NCI-H82 (cell line): ENCODE measurements at regions not wholly inside any gene's neighbourhood (a gene's known extent, or its start where the extent isn't known, plus 50 kb on each side); places are given as distances from the start of the nearest gene placed in this dataset.

Experiments used
- DNase-seq: peaks from one replicate; lab custom pipeline; 2025; lab: John Stamatoyannopoulos, UW

DNA sequence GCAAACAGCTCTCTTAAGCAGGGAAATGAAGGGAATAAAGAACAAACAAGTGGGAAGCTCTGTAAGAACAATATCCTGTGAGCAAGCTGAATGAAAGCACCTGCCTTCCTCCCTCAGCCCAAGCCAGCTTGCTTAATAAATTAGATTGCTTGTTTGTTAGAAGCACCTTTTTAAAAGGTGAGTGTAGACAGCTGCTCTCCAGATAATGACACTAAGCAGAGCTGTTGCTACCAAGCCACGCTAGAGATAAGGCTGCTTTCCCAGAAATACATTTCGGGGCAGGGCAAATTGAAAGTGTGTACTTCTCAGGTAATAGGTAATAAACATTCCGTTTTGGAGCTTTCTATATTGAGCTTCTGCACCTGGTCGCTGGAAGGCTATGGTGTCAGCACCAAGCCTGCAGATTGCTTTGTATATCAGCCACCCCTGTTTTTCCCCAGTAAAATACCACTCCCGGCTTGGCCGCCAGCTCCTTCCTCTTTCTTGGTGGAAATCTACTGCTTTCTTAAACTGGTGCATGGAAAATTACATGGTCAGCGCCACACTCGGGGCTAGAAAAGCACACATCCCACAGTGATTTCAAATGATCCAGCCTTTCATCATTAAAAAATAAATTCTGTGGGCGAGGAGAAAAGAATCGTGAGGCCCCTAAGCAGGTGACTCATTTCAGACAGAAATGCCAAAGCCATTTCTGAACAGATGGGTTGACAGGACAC, 151.3 kb downstream of the ETS2 start:
- no peak for DNase-seq

GRCh38 chr21:38956521-38956855, 150.8 kb downstream of the ETS2 start:
- no peak for DNase-seq

GRCh38 chr21:38956007-38956406, 150.3 kb downstream of the ETS2 start:
- no peak for DNase-seq

DNA sequence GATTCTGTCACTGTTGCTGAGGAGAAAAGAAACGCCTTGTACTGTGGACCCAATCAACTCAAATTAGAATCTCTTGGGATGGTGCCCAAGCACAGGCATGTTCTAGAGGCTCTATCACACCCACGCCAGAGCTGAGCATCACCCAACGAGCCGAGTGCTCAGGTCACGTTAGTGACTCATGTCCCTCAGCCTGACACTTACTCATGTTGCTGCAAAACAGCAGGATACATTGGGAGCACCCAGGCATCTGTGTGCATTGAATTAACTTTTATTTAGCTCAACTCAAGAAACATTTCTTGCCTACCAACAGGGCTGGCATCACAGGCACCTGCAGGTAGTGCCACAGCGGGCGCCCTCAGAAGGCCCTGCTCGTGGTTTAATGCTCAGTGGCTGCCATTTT, 149.8 kb downstream of the ETS2 start:
- DNase-seq, result no peak

DNA sequence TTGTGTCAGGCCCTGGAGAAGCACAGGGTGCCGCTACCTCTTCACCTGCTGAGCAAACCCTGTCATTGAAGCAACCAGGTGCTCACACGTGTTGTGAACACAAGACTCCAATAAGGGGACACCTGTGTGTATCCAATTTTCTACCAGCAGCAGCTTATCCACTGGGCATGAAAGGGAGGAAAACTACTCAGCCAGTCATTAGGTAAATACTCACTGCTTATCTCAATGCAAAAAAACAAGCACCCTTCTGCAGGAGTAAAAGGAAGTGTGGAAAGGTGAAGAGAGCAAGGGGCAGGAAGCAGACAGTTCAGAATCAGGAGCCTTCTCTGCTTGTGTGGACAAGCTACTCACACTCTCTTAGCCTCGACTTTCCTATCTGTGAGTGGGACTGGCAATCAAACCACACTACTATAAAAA, 148.9 kb downstream of the ETS2 start:
- no peak for DNase-seq

- no peak for DNase-seq
Observed at GRCh38 chr21:38953516-38953915, 147.8 kb downstream of the ETS2 start.

DNA sequence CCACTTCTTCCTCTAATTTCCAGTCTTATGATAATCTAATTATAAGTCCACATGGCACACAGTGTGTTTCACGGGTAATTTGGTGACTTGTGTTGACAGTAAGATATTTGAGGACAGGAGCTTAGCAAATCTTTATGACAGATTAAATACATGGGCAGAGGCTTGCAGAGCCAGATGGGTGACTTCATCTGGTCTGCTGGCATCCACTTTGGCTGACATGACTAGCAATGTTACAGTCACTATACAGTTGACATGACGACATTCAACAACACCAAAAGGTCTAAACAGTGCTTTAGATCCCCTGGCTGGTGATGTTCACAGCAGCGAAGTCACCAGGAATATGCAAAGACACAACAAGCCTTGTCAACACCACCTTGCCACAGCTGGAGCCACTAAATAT, 147.2 kb downstream of the ETS2 start:
- DNase-seq, result peak; percentile 24

DNA sequence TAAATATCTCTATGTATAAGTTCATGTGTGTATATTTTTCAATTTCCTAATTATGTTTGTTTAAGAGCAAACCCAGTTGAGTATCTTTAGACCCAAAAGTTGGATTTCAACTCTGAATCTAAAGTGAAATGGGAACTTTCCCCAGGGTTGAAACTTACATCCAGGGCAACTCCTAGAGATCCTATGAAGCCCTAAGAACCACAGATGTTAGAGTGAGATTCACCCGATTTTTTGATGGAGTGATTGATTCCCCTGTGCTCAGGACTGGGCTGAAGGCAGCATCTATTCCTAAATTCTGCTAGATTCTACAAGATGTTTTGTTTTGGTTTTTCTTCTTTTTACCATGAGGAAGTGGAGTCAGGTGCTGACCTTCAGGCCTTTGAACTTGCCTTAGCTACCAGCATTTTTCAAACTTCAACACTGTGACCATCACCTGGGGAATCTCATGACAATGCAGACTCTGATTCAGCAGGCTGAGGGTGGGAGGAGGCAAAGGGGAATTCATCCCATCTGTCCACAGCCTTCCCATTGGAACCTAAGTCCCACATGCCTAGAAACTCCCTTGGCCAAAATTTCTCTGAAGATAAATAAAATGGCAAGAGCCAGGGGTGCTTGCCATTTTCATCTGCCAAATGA, 145.5 kb downstream of the ETS2 start:
- no peak for DNase-seq

DNA sequence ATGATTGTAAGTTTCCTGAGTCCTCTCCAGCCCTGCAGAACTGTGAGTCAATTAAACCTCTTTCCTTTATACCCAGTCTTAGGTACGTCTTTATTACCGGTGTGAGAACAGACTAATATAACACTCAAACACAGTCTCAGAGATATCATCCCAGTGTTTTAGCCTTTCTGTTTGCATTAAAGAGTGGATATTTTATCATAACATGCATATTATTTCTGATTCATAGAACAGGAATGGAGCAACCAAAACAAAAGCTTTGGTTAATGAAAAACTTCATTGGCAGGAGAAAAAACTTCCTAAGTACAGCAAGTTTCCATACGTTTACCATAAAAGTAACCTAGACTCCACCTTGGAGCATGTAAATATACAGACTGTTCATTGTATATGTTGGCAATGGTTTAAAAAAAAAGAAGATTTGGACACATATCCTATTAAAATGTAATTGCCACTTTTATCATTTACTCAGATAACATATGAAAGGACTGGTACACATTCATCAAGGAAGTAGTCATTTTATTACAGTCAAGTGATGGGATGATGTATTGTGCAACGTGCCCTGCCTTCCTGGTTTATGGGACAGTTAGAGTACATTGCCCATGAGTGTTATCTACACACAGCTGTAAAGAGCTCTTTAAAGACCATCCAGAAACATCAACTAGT, 144.8 kb downstream of the ETS2 start:
- DNase-seq, result no peak

GRCh38 chr21:38949070-38949380, 143.3 kb downstream of the ETS2 start:
- DNase-seq, result no peak

DNA sequence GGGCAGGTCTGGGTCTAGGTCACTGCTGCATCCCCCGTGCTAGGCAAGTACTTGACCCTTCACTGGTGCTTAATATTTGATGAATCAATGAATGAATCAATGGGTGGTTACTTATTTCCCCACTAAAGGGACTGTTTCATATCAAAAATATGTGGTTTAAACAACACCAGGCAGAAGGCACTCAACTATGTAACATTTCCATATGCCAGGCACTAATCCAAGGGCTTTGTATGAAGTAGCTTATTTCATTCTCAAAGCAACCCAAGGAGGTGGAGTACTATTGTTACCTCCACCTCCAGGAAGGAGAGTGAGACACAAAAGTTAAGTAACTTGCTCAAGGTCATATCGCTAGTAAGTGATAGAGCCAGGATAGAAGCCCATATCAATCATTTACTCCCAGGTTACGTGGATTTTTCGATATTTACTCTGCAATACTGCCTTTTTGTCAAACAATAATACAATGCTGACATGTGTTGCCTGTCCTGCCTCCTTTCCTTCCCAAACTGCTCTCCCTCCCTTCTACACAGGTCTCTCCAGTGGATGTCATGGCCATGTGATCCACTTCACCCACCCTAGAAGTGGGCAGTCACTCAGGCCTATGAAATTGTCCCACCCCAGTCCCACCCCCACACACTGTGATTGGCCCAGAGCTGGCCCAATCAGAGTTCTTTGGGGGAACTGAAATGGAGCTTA, 142.8 kb downstream of the ETS2 start:
- no peak for DNase-seq

DNA sequence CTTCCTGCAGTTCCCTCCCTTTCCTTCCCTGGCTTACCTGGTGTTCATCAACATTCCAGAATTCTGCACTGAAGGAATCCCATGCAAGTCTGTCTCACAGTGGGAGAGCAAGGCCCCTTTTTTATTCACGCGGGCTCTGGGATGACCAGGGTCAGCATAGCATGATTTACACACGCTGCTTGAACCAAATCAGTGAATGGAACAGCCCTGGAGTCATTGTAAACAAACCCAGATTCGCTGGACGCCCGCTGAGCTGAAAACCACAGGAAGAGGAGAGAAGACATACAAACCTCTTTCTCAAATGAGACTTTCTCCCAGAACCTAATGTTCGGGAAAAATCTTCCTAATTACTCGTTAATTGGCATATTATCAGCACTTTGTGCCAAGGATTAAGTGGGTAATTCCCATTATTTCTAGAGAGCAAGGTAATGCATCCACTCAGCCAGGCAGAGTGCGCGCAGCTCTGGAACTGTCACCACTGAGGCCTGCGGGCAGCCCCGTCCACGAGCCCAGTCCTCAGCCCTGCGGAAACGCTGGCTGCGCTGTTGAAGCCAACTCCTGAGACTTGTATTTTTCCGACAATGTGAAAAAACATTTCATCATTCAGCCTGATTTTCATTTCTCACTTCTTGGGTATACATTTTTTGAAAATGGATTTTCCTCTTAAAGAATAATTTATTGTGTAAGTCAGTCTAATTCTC, 140.0 kb downstream of the ETS2 start:
- no peak for DNase-seq

- no peak for DNase-seq
Observed at GRCh38 chr21:38944903-38945302, 139.2 kb downstream of the ETS2 start.

DNA sequence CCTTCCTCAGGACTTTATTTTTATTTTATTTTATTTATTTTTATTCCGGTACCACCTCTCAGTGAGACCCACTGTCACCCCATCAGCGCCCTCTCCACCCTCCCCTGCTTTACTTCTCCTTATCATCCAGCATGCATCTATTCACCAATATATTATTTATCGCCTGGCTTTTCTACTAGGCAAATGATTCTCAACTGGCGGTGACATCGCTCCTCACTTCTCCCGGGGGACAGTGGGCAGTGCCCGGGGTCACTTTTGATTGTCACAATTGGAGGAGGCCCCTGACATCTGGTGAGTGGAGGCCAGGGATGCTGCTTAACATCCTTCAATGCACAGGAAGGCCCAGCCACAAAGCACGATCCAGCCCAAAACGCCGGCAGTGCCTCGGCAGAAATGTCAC, 138.7 kb downstream of the ETS2 start:
- no peak for DNase-seq

DNA sequence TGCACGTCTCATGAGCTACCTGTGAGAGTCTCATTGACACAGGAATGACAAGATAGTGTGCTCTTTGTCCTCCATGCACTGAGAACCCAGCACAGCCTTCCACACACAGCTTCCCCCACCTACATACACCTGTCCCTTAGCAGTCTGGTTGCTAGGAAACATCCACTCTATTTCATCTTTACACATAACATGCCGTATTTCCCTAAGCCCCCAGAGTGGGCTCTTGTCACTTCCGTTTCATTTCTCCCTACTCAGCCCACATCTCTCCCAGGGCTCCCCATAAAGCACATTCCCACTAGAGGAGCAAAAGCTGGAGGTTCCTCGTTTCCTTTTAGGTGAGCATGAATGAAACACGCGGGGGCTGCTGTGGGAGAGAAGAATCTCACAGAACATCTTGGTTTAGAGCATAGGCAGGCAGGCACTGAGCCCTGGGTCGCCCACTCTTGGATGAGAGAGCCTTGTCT, 137.1 kb downstream of the ETS2 start:
- DNase-seq, result no peak

DNA sequence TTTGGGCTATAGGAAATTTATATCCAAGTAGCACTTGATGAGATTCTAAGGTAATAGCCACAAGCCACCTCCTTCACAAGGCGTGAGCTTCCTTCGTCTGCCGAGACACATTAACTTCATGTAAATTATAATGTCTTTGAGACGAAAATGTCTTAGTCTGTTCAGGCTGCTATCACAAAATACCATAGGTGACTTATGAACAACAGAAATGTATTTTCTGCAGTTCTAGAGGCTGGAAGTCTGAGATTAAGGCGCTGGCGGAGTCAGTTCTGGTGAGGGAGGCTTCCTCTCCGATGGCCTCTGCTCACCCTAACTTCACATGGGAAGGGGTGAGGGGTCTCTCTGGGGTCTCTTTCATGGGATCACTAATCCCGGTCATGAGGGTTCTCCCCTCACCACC, 133.0 kb downstream of the ETS2 start:
- no peak for DNase-seq

DNA sequence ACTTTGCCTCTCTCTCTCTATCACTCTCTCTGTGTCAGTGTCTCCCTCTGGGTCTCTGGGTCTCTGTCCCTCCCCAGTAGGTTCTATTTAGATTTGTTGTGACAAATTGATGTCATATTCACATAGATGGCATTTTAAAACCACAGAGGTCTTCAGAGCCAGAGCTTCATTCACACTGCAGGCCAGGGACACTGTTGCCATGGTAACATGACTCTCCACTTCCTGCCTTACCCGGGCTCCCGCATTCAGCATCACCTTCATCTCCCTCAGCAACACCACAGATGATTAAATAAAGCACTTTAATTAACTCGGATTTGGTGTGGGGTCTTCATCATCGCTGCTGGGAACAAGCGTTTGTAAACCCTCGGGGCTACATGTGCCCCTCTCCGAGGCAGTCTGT, 132.6 kb downstream of the ETS2 start:
- peak; percentile 13 for DNase-seq

GRCh38 chr21:38937844-38938243, 132.1 kb downstream of the ETS2 start:
- no peak for DNase-seq

DNA sequence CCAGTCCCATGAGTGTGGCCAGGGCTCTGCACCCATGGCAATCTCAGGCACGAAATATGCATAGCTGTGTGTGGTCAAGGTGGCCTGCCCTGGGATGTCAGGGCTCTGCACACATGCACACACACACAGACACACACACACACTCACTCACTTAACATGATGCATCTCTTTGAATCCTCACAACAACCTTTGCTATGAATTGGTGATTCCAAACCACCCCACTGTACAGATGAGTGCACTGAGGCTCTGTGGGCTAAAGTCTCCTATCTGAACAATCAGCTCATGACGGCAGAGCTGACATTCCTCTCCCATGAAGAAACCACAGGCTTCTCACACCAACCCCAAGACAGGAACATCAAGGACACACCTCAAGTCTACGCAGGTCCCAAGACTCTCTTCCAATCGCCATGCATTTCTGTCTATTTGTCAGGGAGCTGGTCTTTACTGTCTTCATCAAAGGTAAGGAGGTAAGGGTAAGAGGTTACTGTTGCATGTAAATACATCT, 131.6 kb downstream of the ETS2 start:
- no peak for DNase-seq

GRCh38 chr21:38936240-38936639, 130.5 kb downstream of the ETS2 start:
- DNase-seq, result no peak

DNA sequence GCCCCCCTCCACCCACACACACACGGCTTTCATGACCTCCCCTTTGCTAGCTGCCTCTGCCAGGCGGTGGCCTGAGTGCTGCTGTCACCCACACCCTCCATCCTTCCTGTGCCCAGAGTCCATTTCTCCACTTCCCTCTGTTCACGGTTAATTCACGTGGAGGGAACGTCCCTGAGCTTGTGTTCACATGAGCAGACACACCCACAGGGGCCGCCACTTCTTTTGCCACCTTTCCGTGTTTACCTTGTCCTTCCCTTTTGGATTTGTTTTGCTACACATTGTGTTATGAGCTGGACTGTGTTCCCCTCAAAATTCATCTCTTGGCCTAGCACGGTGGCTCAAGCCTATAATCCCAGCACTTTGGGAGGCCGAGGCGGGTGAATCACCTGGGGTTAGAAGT, 128.0 kb downstream of the ETS2 start:
- no peak for DNase-seq

GRCh38 chr21:38931291-38931690, 125.6 kb downstream of the ETS2 start:
- DNase-seq, result no peak
